K562 (cell line): ENCODE measurements at regions not wholly inside any gene's neighbourhood (a gene's known extent, or its start where the extent isn't known, plus 50 kb on each side); places are given as distances from the start of the nearest gene placed in this dataset.

Experiments used
- ATAC-seq: fragments of 200-7000 bp; cut with Tn5 transposase; 3 replicates; pipeline ENCODE4 v1.9.1; 2020; ENCODE audit warnings: moderate library complexity
- BruUV-seq: library from RNA; stranded (reverse); fragments of 400-500 nt; replicated peaks from 2 replicates; lab custom pipeline; 2021; lab: Mats Ljungman, UMichigan
- CTCF ChIA-PET: fragments of 300-600 bp; formaldehyde crosslinking; extraction: SDS; loops from one replicate; lab custom pipeline; 2021; ENCODE audit warnings: low intra/inter-chr PET ratio; lab: Yijun Ruan, JAX
- POLR2A ChIA-PET: fragments of 300-600, 350-650 bp; sonication (Branson Sonifier 250); formaldehyde crosslinking; extraction: SDS; loops from one replicate; lab custom pipeline; 2021; ENCODE audit warnings: antibody characterized with exemption, inconsistent platforms; lab: Yijun Ruan, JAX
- DNase-seq, 4 experiments: peaks; one replicate each; pipeline versions ENCODE4 v3.0.0 to v3.0.0-alpha.2; 2011 to 2018; ENCODE audit warnings: low spot score in 3 of 4, mixed read lengths in 3 of 4; ENCODE audit errors: extremely low read depth in 1 of 4
- FAIRE-seq: peaks from 2 replicates; lab custom pipeline; 2011; peaks lifted over from hg19 to GRCh38; lab: Jason Lieb, UNC
- H2AFZ ChIP-seq: 2 replicates; pipeline ENCODE4 v1.6.0; 2011; ENCODE audit warnings: low read depth, low read length, control low read depth, inconsistent platforms
- H3K27ac ChIP-seq: fragments of 200-600 bp; 3 replicates; pipeline ENCODE4 v1.8.0; 2011; ENCODE audit warnings: low read depth, mild to moderate bottlenecking, control low read depth, inconsistent platforms, low read length, moderate library complexity, mixed read lengths; ENCODE audit errors: extremely low read depth
- H3K27me3 ChIP-seq, 2 experiments: fragments of 300-600 bp in 1 of 2; 2 replicates in 1 of 2; 3 replicates in 1 of 2; pipeline versions ENCODE4 v1.6.0 to v1.8.0; 2011; ENCODE audit warnings: inconsistent platforms in 2 of 2, low read length in 2 of 2, mild to moderate bottlenecking in 1 of 2, mixed read lengths in 1 of 2, moderate library complexity in 1 of 2; ENCODE audit not compliant: control insufficient read depth in 2 of 2, insufficient read depth in 2 of 2
- H3K36me3 ChIP-seq: fragments of 300-600 bp; 3 replicates; pipeline ENCODE4 v1.8.0; 2011; ENCODE audit warnings: mild to moderate bottlenecking, low read length, inconsistent platforms; ENCODE audit not compliant: control insufficient read depth, insufficient read depth
- H3K4me1 ChIP-seq, 2 experiments: fragments of 200-600 bp in 1 of 2; replicated peaks in 1 of 2; 2 replicates in 1 of 2; 3 replicates in 1 of 2; pipeline versions ENCODE4 v1.5.1 to v1.8.0; 2011; ENCODE audit warnings: inconsistent platforms in 2 of 2, low read length in 2 of 2, mild to moderate bottlenecking in 1 of 2, mixed read lengths in 1 of 2, moderate library complexity in 1 of 2; ENCODE audit not compliant: control insufficient read depth in 2 of 2, insufficient read depth in 2 of 2
- H3K4me2 ChIP-seq: 2 replicates; pipeline ENCODE4 v1.6.1; 2011; ENCODE audit warnings: low read length, control low read depth, inconsistent platforms, mixed read lengths; ENCODE audit not compliant: insufficient read depth
- H3K4me3 ChIP-seq: fragments of 200-600 bp; sonication (generic), shearing (Covaris generic); 2 replicates; pipeline ENCODE4 v1.5.1; 2016; ENCODE audit warnings: control low read depth, inconsistent platforms
- H3K79me2 ChIP-seq: fragments of 200-600 bp; 3 replicates; pipeline ENCODE4 v1.8.0; 2011; ENCODE audit warnings: low read length, inconsistent platforms; ENCODE audit not compliant: control insufficient read depth, insufficient read depth
- H3K9ac ChIP-seq, 2 experiments: 2 replicates each; pipeline versions ENCODE4 v1.6.0 to v1.6.1; 2011; ENCODE audit warnings: low read depth in 2 of 2, low read length in 2 of 2, control low read depth in 1 of 2, inconsistent platforms in 1 of 2, mild to moderate bottlenecking in 1 of 2, mixed read lengths in 1 of 2; ENCODE audit not compliant: insufficient read depth in 1 of 2
- H3K9me1 ChIP-seq: one replicate; pipeline ENCODE4 v1.6.0; 2011; ENCODE audit warnings: inconsistent platforms, mild to moderate bottlenecking, low read length, moderate library complexity; ENCODE audit not compliant: control insufficient read depth, insufficient read depth
- H3K9me3 ChIP-seq: replicated peaks from 2 replicates; pipeline ENCODE4 v1.5.1; 2011; ENCODE audit warnings: low read depth, low read length, inconsistent platforms; ENCODE audit not compliant: control insufficient read depth, insufficient read depth
- H4K20me1 ChIP-seq: replicated peaks from 2 replicates; pipeline ENCODE4 v1.6.1; 2011; ENCODE audit warnings: low read length, inconsistent platforms, mixed read lengths; ENCODE audit not compliant: control insufficient read depth, insufficient read depth
- CHD2 ChIP-seq: IDR thresholded peaks from 2 replicates; pipeline ENCODE4 v1.6.1; 2011; ENCODE audit warnings: low read depth, low read length
- GTF2F1 ChIP-seq: IDR thresholded peaks from 2 replicates; pipeline ENCODE4 v1.6.1; 2011; ENCODE audit warnings: low read depth, low read length, improper control_type of control experiment
- HNRNPH1 ChIP-seq: fragments of 200-400 bp; formaldehyde crosslinking; optimal IDR thresholded peaks from 2 replicates; pipeline ENCODE3; 2017; ENCODE audit warnings: low read depth, mild to moderate bottlenecking, low read length, moderate library complexity
- HNRNPK ChIP-seq: fragments of 200-400 bp; formaldehyde crosslinking; IDR thresholded peaks from one replicate; pipeline ENCODE4 v1.6.1; 2018; ENCODE audit warnings: mild to moderate bottlenecking, low read depth, low read length; ENCODE audit not compliant: poor library complexity, severe bottlenecking
- KLF13 ChIP-seq: fragments of 450-650 bp; IDR thresholded peaks from 2 replicates; pipeline ENCODE4 v1.6.1; 2016; ENCODE audit warnings: missing genetic modification characterization, low read depth, mild to moderate bottlenecking, missing compliant biosample characterization, moderate library complexity, borderline replicate concordance
- MTA1 ChIP-seq: fragments of 450-650 bp; IDR thresholded peaks from 2 replicates; pipeline ENCODE4 v1.6.1; 2017; ENCODE audit warnings: borderline replicate concordance
- MTA2 ChIP-seq: fragments of 450-650 bp; IDR thresholded peaks from 2 replicates; pipeline ENCODE4 v1.6.1; 2016; ENCODE audit warnings: low read depth
- MTF1 ChIP-seq: fragments of 250-450 bp; sonication (Bioruptor Pico); IDR thresholded peaks from 2 replicates; pipeline ENCODE4 v1.9.0; 2021; ENCODE audit warnings: moderate library complexity, mild to moderate bottlenecking, inconsistent platforms, borderline replicate concordance
- PRPF4 ChIP-seq: fragments of 200-400 bp; formaldehyde crosslinking; IDR thresholded peaks from one replicate; pipeline ENCODE4 v1.6.1; 2017; ENCODE audit warnings: low read length, low read depth, mild to moderate bottlenecking; ENCODE audit not compliant: insufficient read depth, poor library complexity, severe bottlenecking
- PTRF ChIP-seq: fragments of 450-650 bp; IDR thresholded peaks from 2 replicates; pipeline ENCODE4 v1.6.1; 2016; ENCODE audit warnings: mild to moderate bottlenecking, missing genetic modification characterization, missing compliant biosample characterization
- SP1 ChIP-seq: sonication (generic); formaldehyde crosslinking; IDR thresholded peaks from 2 replicates; pipeline ENCODE4 v1.8.1; 2022; ENCODE audit warnings: mild to moderate bottlenecking, missing genetic modification reagents
- ZFP36 ChIP-seq: fragments of 150-350 bp; IDR thresholded peaks from 2 replicates; pipeline ENCODE4 v1.6.1; 2018; ENCODE audit warnings: low read length, low read depth; ENCODE audit not compliant: partially characterized antibody
- ZNF134 ChIP-seq: fragments of 250-450 bp; sonication (Bioruptor Pico); conservative IDR thresholded peaks from 2 replicates; pipeline ENCODE4 v1.4.0; 2020
- ZNF3 ChIP-seq: fragments of 250-450 bp; sonication (Bioruptor Pico); IDR thresholded peaks from 2 replicates; pipeline ENCODE4 v1.5.0; 2021; ENCODE audit warnings: mild to moderate bottlenecking, moderate library complexity
- ZNF311 ChIP-seq: fragments of 250-450 bp; sonication (Bioruptor Pico); IDR thresholded peaks from 2 replicates; pipeline ENCODE4 v1.4.0; 2020; ENCODE audit warnings: mild to moderate bottlenecking, moderate library complexity
- ZZZ3 ChIP-seq: fragments of 450-650 bp; IDR thresholded peaks from 2 replicates; pipeline ENCODE4 v1.6.1; 2016; ENCODE audit warnings: antibody characterized with exemption, mild to moderate bottlenecking, moderate library complexity
- WGBS: fragments of 100-300 bp; shearing (Covaris generic); methylation state at CpG from one replicate; pipeline ENCODE4 v1.1.6; 2016; ENCODE audit warnings: low coverage, mixed read lengths; ENCODE audit not compliant: insufficient coverage; ENCODE audit errors: missing lambda C conversion rate; 5-methylcytosine and 5-hydroxymethylcytosine counted together
- in situ Hi-C: fragments of 300-500 bp; cut with MboI; formaldehyde crosslinking; loops from 4 replicates; pipeline ENCODE4 v1.15.0; 2018; ENCODE audit warnings: inconsistent platforms, mixed read lengths
- intact Hi-C: fragments of 100-400 bp; cut with micrococcal nuclease; formaldehyde crosslinking; loops from 2 replicates; pipeline ENCODE4 v1.14.2; 2022
- TF ChIP-seq, protein P1 (sequence below): fragments of 450-650 bp; formaldehyde crosslinking; IDR thresholded peaks from 2 replicates; pipeline ENCODE4 v1.4.0; 2022; ENCODE audit warnings: missing genetic modification characterization
- TF ChIP-seq, protein P2 (sequence below): sonication (generic); formaldehyde crosslinking; IDR thresholded peaks from 2 replicates; pipeline ENCODE4 v1.8.0; 2022; ENCODE audit warnings: mild to moderate bottlenecking, missing genetic modification reagents
- TF ChIP-seq, protein P3 (sequence below): sonication (generic); formaldehyde crosslinking; IDR thresholded peaks from 2 replicates; pipeline ENCODE4 v1.8.1; 2023; ENCODE audit warnings: mild to moderate bottlenecking, missing genetic modification reagents

DNA sequence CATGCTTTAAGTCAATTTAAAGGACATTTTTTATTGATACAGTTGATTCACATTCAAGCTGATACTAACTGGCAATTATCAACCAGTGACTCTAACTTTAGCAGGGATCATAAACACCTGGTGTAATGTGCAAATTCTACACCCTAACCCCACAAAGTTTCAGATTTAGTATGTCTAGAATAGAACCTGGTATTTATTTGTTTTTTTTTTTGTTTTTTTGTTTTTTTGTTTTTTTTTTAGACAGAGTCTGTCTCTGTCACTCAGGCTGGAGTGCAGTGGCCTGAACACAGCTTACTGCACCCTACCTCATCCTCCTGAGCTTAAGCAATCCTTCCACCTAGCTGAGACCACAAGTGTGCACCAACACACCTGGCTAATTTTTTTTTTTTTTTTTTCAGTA, 311.2 kb upstream of the SEMA6A start (continued):
- TF ChIP-seq, protein P1, sequence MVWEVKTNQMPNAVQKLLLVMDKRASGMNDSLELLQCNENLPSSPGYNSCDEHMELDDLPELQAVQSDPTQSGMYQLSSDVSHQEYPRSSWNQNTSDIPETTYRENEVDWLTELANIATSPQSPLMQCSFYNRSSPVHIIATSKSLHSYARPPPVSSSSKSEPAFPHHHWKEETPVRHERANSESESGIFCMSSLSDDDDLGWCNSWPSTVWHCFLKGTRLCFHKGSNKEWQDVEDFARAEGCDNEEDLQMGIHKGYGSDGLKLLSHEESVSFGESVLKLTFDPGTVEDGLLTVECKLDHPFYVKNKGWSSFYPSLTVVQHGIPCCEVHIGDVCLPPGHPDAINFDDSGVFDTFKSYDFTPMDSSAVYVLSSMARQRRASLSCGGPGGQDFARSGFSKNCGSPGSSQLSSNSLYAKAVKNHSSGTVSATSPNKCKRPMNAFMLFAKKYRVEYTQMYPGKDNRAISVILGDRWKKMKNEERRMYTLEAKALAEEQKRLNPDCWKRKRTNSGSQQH (CRISPR knock-in tag), result no peak
- no peak for TF ChIP-seq ZNF134
- TF ChIP-seq, all 486 proteins: peak for 0

DNA sequence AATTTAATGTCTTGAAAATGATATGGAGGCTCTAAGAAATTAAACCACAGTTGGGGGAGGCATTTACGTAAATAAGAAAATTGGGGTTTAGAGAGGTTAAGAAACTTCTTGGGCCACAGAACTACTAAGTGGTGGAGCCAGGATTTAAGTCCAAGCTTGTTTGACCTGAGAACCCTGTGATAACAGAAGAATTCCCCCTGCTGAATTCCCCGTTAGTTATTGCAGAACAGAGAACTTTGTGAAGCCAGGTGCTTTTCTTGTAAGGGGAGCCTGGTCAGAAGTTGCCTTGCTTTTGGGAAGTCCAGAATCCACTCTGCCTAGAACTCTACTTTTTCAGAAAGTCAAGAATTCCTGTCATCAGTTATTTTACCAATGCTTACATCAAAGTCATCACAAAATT, 309.3 kb upstream of the SEMA6A start:
- Histone ChIP-seq H2AFZ (no peak overlapping the region), H3K27me3 (no peaks in the 10 kb centered on the region), H3K9me1 (no peaks in the 10 kb centered on the region), H3K79me2 (no peaks in the 10 kb centered on the region), H3K9ac (no peak overlapping the region)
- intact Hi-C loops, result no loop called here
- 0% methylated on average over 2 of the region's 2 CpGs for WGBS
- CTCF ChIA-PET, result no interaction called here
- TF ChIP-seq, protein P2, sequence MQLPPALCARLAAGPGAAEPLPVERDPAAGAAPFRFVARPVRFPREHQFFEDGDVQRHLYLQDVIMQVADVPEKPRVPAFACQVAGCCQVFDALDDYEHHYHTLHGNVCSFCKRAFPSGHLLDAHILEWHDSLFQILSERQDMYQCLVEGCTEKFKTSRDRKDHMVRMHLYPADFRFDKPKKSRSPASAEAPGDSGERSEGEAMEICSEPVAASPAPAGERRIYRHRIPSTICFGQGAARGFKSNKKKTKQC (CRISPR knock-in tag), result no peak
- TF ChIP-seq ZNF3 (CRISPR knock-in tag) (no peak), PTRF (tag) (no peak), MTA2 (no peak), GTF2F1 (no peak), SP1 (CRISPR knock-in tag) (no peak), HNRNPK (no peak), PRPF4 (no peak), ZZZ3 (no peak), HNRNPH1 (no peak), ZFP36 (no peak), KLF13 (no peak), MTA1 (no peak), ZNF311 (CRISPR knock-in tag) (no peak), CHD2 (no peak), MTF1 (CRISPR knock-in tag) (no peak)
- TF ChIP-seq, protein P3, sequence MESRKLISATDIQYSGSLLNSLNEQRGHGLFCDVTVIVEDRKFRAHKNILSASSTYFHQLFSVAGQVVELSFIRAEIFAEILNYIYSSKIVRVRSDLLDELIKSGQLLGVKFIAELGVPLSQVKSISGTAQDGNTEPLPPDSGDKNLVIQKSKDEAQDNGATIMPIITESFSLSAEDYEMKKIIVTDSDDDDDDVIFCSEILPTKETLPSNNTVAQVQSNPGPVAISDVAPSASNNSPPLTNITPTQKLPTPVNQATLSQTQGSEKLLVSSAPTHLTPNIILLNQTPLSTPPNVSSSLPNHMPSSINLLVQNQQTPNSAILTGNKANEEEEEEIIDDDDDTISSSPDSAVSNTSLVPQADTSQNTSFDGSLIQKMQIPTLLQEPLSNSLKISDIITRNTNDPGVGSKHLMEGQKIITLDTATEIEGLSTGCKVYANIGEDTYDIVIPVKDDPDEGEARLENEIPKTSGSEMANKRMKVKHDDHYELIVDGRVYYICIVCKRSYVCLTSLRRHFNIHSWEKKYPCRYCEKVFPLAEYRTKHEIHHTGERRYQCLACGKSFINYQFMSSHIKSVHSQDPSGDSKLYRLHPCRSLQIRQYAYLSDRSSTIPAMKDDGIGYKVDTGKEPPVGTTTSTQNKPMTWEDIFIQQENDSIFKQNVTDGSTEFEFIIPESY (CRISPR knock-in tag), result no peak
- TF ChIP-seq, all 486 proteins: peak for 0
- BruUV-seq, result no TSS peak
- POLR2A ChIA-PET, result no interaction called here
- no peaks in the 10 kb centered on the region for H3K36me3 ChIP-seq
- no peaks in the 10 kb centered on the region for H3K9me3 ChIP-seq
- H3K27ac ChIP-seq, result no peak overlapping the region
- H3K4me3 ChIP-seq, result no peak overlapping the region
- in situ Hi-C loops, result no loop called here
- H3K4me2 ChIP-seq, result no peak overlapping the region
- H4K20me1 ChIP-seq, result no peaks in the 10 kb centered on the region
- ATAC-seq (no peak), FAIRE-seq (no peak), DNase-seq (no peak)
- H3K4me1 ChIP-seq, result no peaks in the 10 kb centered on the region
